GM12864 (cell line): ENCODE measurements at regions not wholly inside any gene's neighbourhood (a gene's known extent, or its start where the extent isn't known, plus 50 kb on each side); places are given as distances from the start of the nearest gene placed in this dataset.
"Not testable (repeated sequence)": the region's sequence is repeated elsewhere in the genome, so short reads cannot be mapped to it uniquely, and the experiment has no call there.

Experiments used
- DNase-seq: peaks from one replicate; pipeline ENCODE4 v3.0.0-alpha.2; 2011; ENCODE audit warnings: low read depth
- H3K4me3 ChIP-seq: 2 replicates; pipeline ENCODE4 v1.5.1; 2011; ENCODE audit warnings: mild to moderate bottlenecking, low read depth, low read length, control low read depth
- CTCF ChIP-seq: IDR thresholded peaks from 2 replicates; pipeline ENCODE4 v1.5.1; 2011; ENCODE audit warnings: low read depth, mild to moderate bottlenecking, moderate library complexity, low read length, control low read depth, inconsistent platforms; ENCODE audit errors: missing control alignments

DNA sequence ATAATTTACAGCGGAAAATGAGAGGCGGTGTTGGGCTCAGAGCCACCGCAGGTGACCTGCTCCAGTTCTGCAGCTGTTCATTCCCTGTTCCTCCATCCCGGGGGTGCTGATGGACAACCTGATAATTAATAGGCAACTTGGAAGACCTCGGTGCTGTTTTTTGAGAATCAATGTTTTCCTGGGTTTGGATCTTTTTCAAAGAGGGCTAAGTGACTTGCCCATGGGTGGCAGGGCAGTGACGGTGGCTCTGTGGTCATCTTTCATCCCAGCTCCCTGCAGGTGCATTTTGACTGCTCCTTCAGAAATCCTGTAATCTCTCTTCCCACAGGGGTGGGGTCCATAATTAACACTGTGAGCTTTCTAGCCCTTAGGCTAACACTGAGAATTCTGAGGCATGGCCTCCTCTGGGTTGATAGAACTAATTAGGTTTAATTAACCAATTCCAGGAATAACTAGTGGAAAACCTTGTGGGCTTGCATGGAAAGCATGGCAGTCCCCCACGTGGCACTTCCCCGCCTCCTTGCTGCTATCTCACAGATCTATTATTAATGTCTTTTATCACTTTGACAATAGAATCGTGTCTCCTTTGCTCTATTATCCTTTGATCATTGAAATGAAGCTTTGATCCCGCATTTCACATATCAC lies 217.9 kb downstream of the GLRX3 start:
- no peak for TF ChIP-seq CTCF
- H3K4me3 ChIP-seq, result no peak overlapping the region
- no peak for DNase-seq

GRCh38 chr10:130354573-130354954 lies 218.4 kb downstream of the GLRX3 start:
- no peak for DNase-seq
- H3K4me3 ChIP-seq, result no peak overlapping the region
- no peak for TF ChIP-seq CTCF

- DNase-seq, result no peak
- no peak overlapping the region for H3K4me3 ChIP-seq
- no peak for TF ChIP-seq CTCF
These were observed 219.0 kb downstream of the GLRX3 start for GRCh38 chr10:130354976-130355795.

DNA sequence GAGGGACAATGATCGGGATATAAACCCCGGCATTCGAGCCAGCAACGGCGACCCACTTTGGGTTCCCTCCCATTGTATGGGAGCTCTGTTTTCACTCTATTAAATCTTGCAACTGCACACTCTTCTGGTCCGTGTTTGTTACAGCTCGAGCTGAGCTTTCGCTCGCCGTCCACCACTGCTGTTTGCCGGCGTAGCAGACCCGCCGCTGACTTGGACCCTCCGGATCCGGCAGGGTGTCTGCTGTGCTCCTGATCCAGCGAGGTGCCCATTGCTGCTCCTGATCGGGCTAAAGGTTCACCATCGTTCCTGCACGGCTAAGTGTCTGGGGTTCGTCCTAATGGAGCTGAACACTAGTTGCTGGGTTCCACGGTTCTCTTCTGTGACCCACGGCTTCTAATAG lies 220.2 kb downstream of the GLRX3 start:
- DNase-seq, H3K4me3 ChIP-seq: not testable (repeated sequence)

GRCh38 chr10:130357226-130357625 lies 221.0 kb downstream of the GLRX3 start:
- no peak overlapping the region for H3K4me3 ChIP-seq
- no peak for TF ChIP-seq CTCF
- DNase-seq, result no peak

GRCh38 chr10:130357951-130358350 lies 221.8 kb downstream of the GLRX3 start:
- DNase-seq, result no peak
- no peak for TF ChIP-seq CTCF
- no peak overlapping the region for H3K4me3 ChIP-seq

DNA sequence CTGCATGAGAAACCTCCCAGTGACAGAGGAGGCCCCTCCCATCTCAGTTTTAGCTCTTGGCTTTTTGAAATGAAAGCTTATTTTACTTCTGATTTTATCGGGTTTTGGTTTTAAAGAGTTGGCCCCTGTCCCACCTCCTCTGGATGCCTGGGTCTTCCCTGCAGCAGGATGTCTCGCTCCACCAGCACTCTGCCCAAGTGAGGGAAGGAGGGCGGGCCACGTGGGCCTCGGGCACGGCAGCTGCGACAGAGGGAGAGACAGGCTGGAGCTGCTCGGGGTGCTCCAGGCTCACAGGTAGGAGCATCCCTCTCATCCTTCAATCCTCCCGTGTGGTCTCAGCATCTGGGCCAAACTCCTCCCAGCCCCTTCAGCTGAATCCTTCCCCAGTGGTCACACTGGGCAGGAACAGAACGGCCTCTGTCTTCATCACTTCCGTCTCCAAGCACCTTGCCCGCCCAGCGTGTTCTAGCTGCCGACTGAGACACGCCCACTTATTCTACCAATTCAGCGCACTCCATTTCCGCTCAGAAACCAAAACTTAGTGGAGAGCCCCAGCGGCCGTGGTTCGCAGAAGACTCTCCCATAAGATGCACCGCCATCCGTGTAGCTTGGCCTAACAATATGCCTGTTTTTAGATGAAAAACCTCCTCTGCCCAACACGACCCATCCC lies 222.9 kb downstream of the GLRX3 start:
- DNase-seq, result no peak
- no peak overlapping the region for H3K4me3 ChIP-seq
- TF ChIP-seq CTCF, result no peak
